ENCODE measurements at regions not wholly inside any gene's neighbourhood (a gene's known extent, or its start where the extent isn't known, plus 50 kb on each side); places are given as distances from the start of the nearest gene placed in this dataset.

GRCh38 chr4:100970414-100970813, 376.9 kb downstream of the PPP3CA start:
- Histone ChIP-seq H3K27me3 (no peaks in the 10 kb centered on the region), H3K36me3 (no peaks in the 10 kb centered on the region), H3K4me3 (no peak overlapping the region), H3K27ac (no peak overlapping the region), H3K9me3 (no peaks in the 10 kb centered on the region), H3K4me1 (no peaks in the 10 kb centered on the region)
- intact Hi-C loops (cut with DNase I) = no loop called here
- no peak for DNase-seq (ENCODE audit: extremely low spot score in 2 of 2)
- TF ChIP-seq POLR2AphosphoS5 (IDR thresholded peaks at IDR 0.05; ENCODE audit: insufficient read depth in 1 of 2, low read depth in 1 of 2) (no peak), CTCF (IDR thresholded peaks at IDR 0.05) (no peak), POLR2A (IDR thresholded peaks at IDR 0.05) (no peak)

GRCh38 chr4:100969925-100970324, 377.4 kb downstream of the PPP3CA start:
- DNase-seq (ENCODE audit: extremely low spot score in 2 of 2) = no peak
- Histone ChIP-seq H3K36me3 (no peaks in the 10 kb centered on the region), H3K9me3 (no peaks in the 10 kb centered on the region), H3K4me3 (no peak overlapping the region), H3K27ac (no peak overlapping the region), H3K4me1 (no peaks in the 10 kb centered on the region), H3K27me3 (no peaks in the 10 kb centered on the region)
- intact Hi-C loops (cut with DNase I) = no loop called here
- TF ChIP-seq POLR2A (IDR thresholded peaks at IDR 0.05) = no peak
- TF ChIP-seq CTCF (IDR thresholded peaks at IDR 0.05) = no peak
- TF ChIP-seq POLR2AphosphoS5 (IDR thresholded peaks at IDR 0.05; ENCODE audit: insufficient read depth in 1 of 2, low read depth in 1 of 2) = no peak

GRCh38 chr4:100968046-100968445, 379.3 kb downstream of the PPP3CA start:
- TF ChIP-seq CTCF (IDR thresholded peaks at IDR 0.05) = no peak
- no peak for TF ChIP-seq POLR2AphosphoS5 (IDR thresholded peaks at IDR 0.05; ENCODE audit: insufficient read depth in 1 of 2, low read depth in 1 of 2)
- TF ChIP-seq POLR2A (IDR thresholded peaks at IDR 0.05) = no peak
- no peak for DNase-seq (ENCODE audit: extremely low spot score in 2 of 2)
- no peaks in the 10 kb centered on the region for H3K4me1 ChIP-seq
- H3K36me3 ChIP-seq = no peaks in the 10 kb centered on the region
- H3K27ac ChIP-seq = no peak overlapping the region
- no peaks in the 10 kb centered on the region for H3K27me3 ChIP-seq
- intact Hi-C loops (cut with DNase I) = no loop called here
- H3K4me3 ChIP-seq = no peak overlapping the region
- no peaks in the 10 kb centered on the region for H3K9me3 ChIP-seq

GRCh38 chr4:100963627-100964026, 383.7 kb downstream of the PPP3CA start:
- no peaks in the 10 kb centered on the region for H3K4me1 ChIP-seq
- no peak overlapping the region for H3K27ac ChIP-seq
- no peaks in the 10 kb centered on the region for H3K27me3 ChIP-seq
- H3K9me3 ChIP-seq = no peaks in the 10 kb centered on the region
- intact Hi-C loops (cut with DNase I) = no loop called here
- TF ChIP-seq POLR2AphosphoS5 (IDR thresholded peaks at IDR 0.05; ENCODE audit: insufficient read depth in 1 of 2, low read depth in 1 of 2) (no peak), POLR2A (IDR thresholded peaks at IDR 0.05) (no peak), CTCF (IDR thresholded peaks at IDR 0.05) (no peak)
- no peak for DNase-seq (ENCODE audit: extremely low spot score in 2 of 2)
- H3K36me3 ChIP-seq = no peaks in the 10 kb centered on the region
- no peak overlapping the region for H3K4me3 ChIP-seq

GRCh38 chr4:100962698-100963097, 384.6 kb downstream of the PPP3CA start:
- Histone ChIP-seq H3K9me3 (no peaks in the 10 kb centered on the region), H3K36me3 (no peaks in the 10 kb centered on the region), H3K4me3 (no peak overlapping the region), H3K27me3 (no peaks in the 10 kb centered on the region), H3K27ac (no peak overlapping the region), H3K4me1 (no peaks in the 10 kb centered on the region)
- no peak for DNase-seq (ENCODE audit: extremely low spot score in 2 of 2)
- TF ChIP-seq CTCF (IDR thresholded peaks at IDR 0.05) = no peak
- TF ChIP-seq POLR2AphosphoS5 (IDR thresholded peaks at IDR 0.05; ENCODE audit: insufficient read depth in 1 of 2, low read depth in 1 of 2) = no peak
- no peak for TF ChIP-seq POLR2A (IDR thresholded peaks at IDR 0.05)
- intact Hi-C loops (cut with DNase I) = no loop called here

All from vagina (tissue), 2 donors.